ENCODE measurements at regions not wholly inside any gene's neighbourhood (a gene's known extent, or its start where the extent isn't known, plus 50 kb on each side); places are given as distances from the start of the nearest gene placed in this dataset.

- DNase-seq (ENCODE audit: extremely low spot score) = peak; percentile 72
- intact Hi-C loops (cut with DNase I) = no loop called here
- Histone ChIP-seq H3K4me1 (no peaks in the 10 kb centered on the region), H3K4me3 (no peak overlapping the region), H3K36me3 (no peaks in the 10 kb centered on the region), H3K9me3 (peaks cover 0 to 9% (median 7%) of the 10 kb centered on the region in 4 donors), H3K27ac (replicated peaks in 1 of 4) (no peak overlapping the region), H3K27me3 (peaks cover 0 to 33% (median 0%) of the 10 kb centered on the region in 4 donors)
- TF ChIP-seq EP300 (IDR thresholded peaks at IDR 0.05) = no peak
- no peak for TF ChIP-seq POLR2AphosphoS5 (IDR thresholded peaks at IDR 0.05)
- TF ChIP-seq CTCF (IDR thresholded peaks at IDR 0.05) = no peak
- no peak for TF ChIP-seq POLR2A (IDR thresholded peaks at IDR 0.05; ENCODE audit: low read depth)
- WGBS = 77% methylated on average over 5 of the region's 5 CpGs
These were observed 66.0 kb downstream of the MYEOV start for GRCh38 chr11:69359735-69360480.

- peaks cover 0 to 26% (median 0%) of the 10 kb centered on the region in 4 donors for H3K27me3 ChIP-seq
- no peaks in the 10 kb centered on the region for H3K4me1 ChIP-seq
- peaks cover 0 to 9% (median 7%) of the 10 kb centered on the region in 4 donors for H3K9me3 ChIP-seq
- WGBS = 95% methylated on average over 3 of the region's 3 CpGs
- intact Hi-C loops (cut with DNase I) = no loop called here
- H3K27ac ChIP-seq (replicated peaks in 1 of 4) = no peak overlapping the region
- no peaks in the 10 kb centered on the region for H3K36me3 ChIP-seq
- TF ChIP-seq POLR2AphosphoS5 (IDR thresholded peaks at IDR 0.05) (no peak), CTCF (IDR thresholded peaks at IDR 0.05) (no peak), POLR2A (IDR thresholded peaks at IDR 0.05; ENCODE audit: low read depth) (no peak), EP300 (IDR thresholded peaks at IDR 0.05) (no peak)
- H3K4me3 ChIP-seq = no peak overlapping the region
- peak; percentile 72 for DNase-seq (ENCODE audit: extremely low spot score)
These were observed 66.7 kb downstream of the MYEOV start for GRCh38 chr11:69360606-69361005.

- WGBS = 88% methylated on average over 6 of the region's 6 CpGs
- no peak for DNase-seq (ENCODE audit: extremely low spot score)
- intact Hi-C loops (cut with DNase I) = no loop called here
- Histone ChIP-seq H3K4me1 (no peaks in the 10 kb centered on the region), H3K9me3 (peaks cover 0 to 9% (median 7%) of the 10 kb centered on the region in 4 donors), H3K27me3 (peaks cover 0 to 23% (median 0%) of the 10 kb centered on the region in 4 donors), H3K36me3 (no peaks in the 10 kb centered on the region), H3K4me3 (no peak overlapping the region), H3K27ac (replicated peaks in 1 of 4) (no peak overlapping the region)
- no peak for TF ChIP-seq POLR2AphosphoS5 (IDR thresholded peaks at IDR 0.05)
These were observed 67.1 kb downstream of the MYEOV start for GRCh38 chr11:69361048-69361447.

- H3K4me1 ChIP-seq = no peaks in the 10 kb centered on the region
- peaks cover 0 to 19% (median 0%) of the 10 kb centered on the region in 4 donors for H3K27me3 ChIP-seq
- no peak for TF ChIP-seq POLR2A (IDR thresholded peaks at IDR 0.05; ENCODE audit: low read depth)
- TF ChIP-seq POLR2AphosphoS5 (IDR thresholded peaks at IDR 0.05) = no peak
- TF ChIP-seq CTCF (IDR thresholded peaks at IDR 0.05) = no peak
- no peak for TF ChIP-seq EP300 (IDR thresholded peaks at IDR 0.05)
- peaks cover 0 to 9% (median 7%) of the 10 kb centered on the region in 4 donors for H3K9me3 ChIP-seq
- no peak overlapping the region for H3K27ac ChIP-seq (replicated peaks in 1 of 4)
- no peak overlapping the region for H3K4me3 ChIP-seq
- no peaks in the 10 kb centered on the region for H3K36me3 ChIP-seq
- peak; percentile 26 for DNase-seq (ENCODE audit: extremely low spot score)
- WGBS = 87% methylated on average over 9 of the region's 9 CpGs
- intact Hi-C loops (cut with DNase I) = no loop called here
These were observed 67.5 kb downstream of the MYEOV start for GRCh38 chr11:69361466-69361865.

GRCh38 chr11:69362315-69362714 lies 68.4 kb downstream of the MYEOV start:
- no peaks in the 10 kb centered on the region for H3K4me1 ChIP-seq
- H3K27ac ChIP-seq (replicated peaks in 1 of 4) = no peak overlapping the region
- WGBS = 85% methylated on average over 3 of the region's 3 CpGs
- TF ChIP-seq POLR2AphosphoS5 (IDR thresholded peaks at IDR 0.05) (no peak), EP300 (IDR thresholded peaks at IDR 0.05) (no peak), POLR2A (IDR thresholded peaks at IDR 0.05; ENCODE audit: low read depth) (no peak), CTCF (IDR thresholded peaks at IDR 0.05) (no peak)
- peaks cover 0 to 13% (median 0%) of the 10 kb centered on the region in 4 donors for H3K27me3 ChIP-seq
- no peak overlapping the region for H3K4me3 ChIP-seq
- peaks cover 0 to 9% (median 7%) of the 10 kb centered on the region in 4 donors for H3K9me3 ChIP-seq
- DNase-seq (ENCODE audit: extremely low spot score) = no peak
- intact Hi-C loops (cut with DNase I) = no loop called here
- no peaks in the 10 kb centered on the region for H3K36me3 ChIP-seq

Measured in esophagus muscularis mucosa (tissue), 4 donors.